Lower leg skin (tissue), 4 donors: ENCODE measurements at regions not wholly inside any gene's neighbourhood (a gene's known extent, or its start where the extent isn't known, plus 50 kb on each side); places are given as distances from the start of the nearest gene placed in this dataset.

Experiments used
- DNase-seq, 2 donors: peaks; one replicate each; pipeline ENCODE4 v3.0.0-alpha.2; 2019; ENCODE audit warnings: low spot score in 2 of 2
- H3K4me3 ChIP-seq: fragments of 200-600 bp; sonication (generic); 2 replicates; pipeline ENCODE4 v1.5.1; 2017; ENCODE audit warnings: mild to moderate bottlenecking, low read depth; ENCODE audit not compliant: poor library complexity, severe bottlenecking
- POLR2A ChIP-seq, 2 donors: fragments of 450-650 bp; IDR thresholded peaks; one replicate each; pipeline ENCODE4 v1.6.1; 2016 to 2017; ENCODE audit warnings: antibody characterized with exemption in 2 of 2, mild to moderate bottlenecking in 1 of 2, moderate library complexity in 1 of 2
- WGBS, 2 donors: methylation state at CpG; one replicate each; pipeline ENCODE4 v1.1.5; 2018; 5-methylcytosine and 5-hydroxymethylcytosine counted together
- intact Hi-C: fragments of 100-400 bp; cut with DNase I; formaldehyde crosslinking; loops from one replicate; pipeline ENCODE4 v1.15.0; 2023; ENCODE audit warnings: low total_unique reads
- TF ChIP-seq, protein P1 (sequence below), 3 donors: fragments of 450-650 bp; IDR thresholded peaks; one replicate each; pipeline ENCODE4 v1.5.1; 2016; ENCODE audit warnings: antibody characterized with exemption in 3 of 3, mild to moderate bottlenecking in 3 of 3, moderate library complexity in 2 of 3

DNA sequence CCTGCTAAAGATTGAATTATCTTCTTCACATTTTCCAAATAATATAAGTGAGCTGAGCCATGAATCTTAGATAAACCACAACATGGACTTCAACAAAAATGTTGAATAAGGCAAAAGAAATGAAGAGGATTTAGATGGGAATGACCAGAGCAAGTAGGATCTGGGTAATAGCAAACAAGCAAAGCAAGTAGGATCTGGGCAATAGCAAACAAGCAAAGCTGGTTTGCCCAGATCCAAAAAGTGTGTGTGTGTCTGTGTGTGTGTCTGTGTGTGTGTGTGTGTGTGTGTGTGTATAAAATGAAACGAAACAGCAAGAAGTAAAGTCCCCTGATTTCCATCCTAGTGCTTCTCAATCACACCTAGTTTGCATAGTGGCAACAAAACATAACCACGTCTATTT lies 549.1 kb downstream of the RERGL start:
- H3K4me3 ChIP-seq = no peak overlapping the region
- TF ChIP-seq, protein P1, sequence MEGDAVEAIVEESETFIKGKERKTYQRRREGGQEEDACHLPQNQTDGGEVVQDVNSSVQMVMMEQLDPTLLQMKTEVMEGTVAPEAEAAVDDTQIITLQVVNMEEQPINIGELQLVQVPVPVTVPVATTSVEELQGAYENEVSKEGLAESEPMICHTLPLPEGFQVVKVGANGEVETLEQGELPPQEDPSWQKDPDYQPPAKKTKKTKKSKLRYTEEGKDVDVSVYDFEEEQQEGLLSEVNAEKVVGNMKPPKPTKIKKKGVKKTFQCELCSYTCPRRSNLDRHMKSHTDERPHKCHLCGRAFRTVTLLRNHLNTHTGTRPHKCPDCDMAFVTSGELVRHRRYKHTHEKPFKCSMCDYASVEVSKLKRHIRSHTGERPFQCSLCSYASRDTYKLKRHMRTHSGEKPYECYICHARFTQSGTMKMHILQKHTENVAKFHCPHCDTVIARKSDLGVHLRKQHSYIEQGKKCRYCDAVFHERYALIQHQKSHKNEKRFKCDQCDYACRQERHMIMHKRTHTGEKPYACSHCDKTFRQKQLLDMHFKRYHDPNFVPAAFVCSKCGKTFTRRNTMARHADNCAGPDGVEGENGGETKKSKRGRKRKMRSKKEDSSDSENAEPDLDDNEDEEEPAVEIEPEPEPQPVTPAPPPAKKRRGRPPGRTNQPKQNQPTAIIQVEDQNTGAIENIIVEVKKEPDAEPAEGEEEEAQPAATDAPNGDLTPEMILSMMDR (IDR thresholded peaks at IDR 0.05) = no peak
- TF ChIP-seq POLR2A (IDR thresholded peaks at IDR 0.05) = no peak
- 54 to 62% methylated on average over 2 of the region's 2 CpGs for WGBS, 2 donors
- DNase-seq = no peak
- intact Hi-C loops = no loop called here

- WGBS, 2 donors = 18 to 20% methylated on average over 2 of the region's 2 CpGs
- TF ChIP-seq POLR2A (IDR thresholded peaks at IDR 0.05) = no peak
- TF ChIP-seq, protein P1 (IDR thresholded peaks at IDR 0.05) = no peak
- intact Hi-C loops = no loop called here
- DNase-seq = no peak
- no peak overlapping the region for H3K4me3 ChIP-seq
Observed at GRCh38 chr12:17528394-17528793, 561.6 kb downstream of the RERGL start.

DNA sequence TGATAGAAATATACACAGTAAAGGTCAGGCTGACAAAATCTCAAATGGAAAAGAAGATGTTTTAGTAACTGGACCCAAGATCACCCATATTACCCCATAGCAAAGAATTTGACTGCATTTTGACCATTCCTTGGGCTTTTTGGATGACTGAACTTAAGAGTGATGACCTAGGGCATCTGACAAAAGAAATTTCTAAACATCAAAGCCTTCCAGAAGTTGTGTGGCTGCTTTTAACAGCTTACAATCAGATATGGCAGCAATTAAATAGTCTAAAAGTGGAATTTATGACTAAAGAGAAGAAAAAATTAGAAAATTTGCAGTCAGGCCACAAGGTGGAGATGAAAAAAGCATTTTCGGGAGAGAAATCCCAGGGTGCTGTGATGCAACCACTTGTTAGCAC lies 563.0 kb downstream of the RERGL start:
- H3K4me3 ChIP-seq = no peak overlapping the region
- 29 to 54% methylated on average over 1 of the region's 1 CpG for WGBS, 2 donors
- no peak for DNase-seq
- TF ChIP-seq, protein P1 (IDR thresholded peaks at IDR 0.05) = no peak
- TF ChIP-seq POLR2A (IDR thresholded peaks at IDR 0.05) = no peak
- intact Hi-C loops = no loop called here

- 47 to 52% methylated on average over 1 of the region's 1 CpG for WGBS, 2 donors
- no peak for DNase-seq
- no peak for TF ChIP-seq POLR2A (IDR thresholded peaks at IDR 0.05)
- TF ChIP-seq, protein P1 (IDR thresholded peaks at IDR 0.05) = no peak
- H3K4me3 ChIP-seq = no peak overlapping the region
- intact Hi-C loops = no loop called here
Observed at GRCh38 chr12:17511369-17511768, 578.6 kb downstream of the RERGL start.

GRCh38 chr12:17507336-17507735 lies 582.7 kb downstream of the RERGL start:
- no peak for TF ChIP-seq POLR2A (IDR thresholded peaks at IDR 0.05)
- TF ChIP-seq, protein P1 (IDR thresholded peaks at IDR 0.05) = no peak
- 80 to 84% methylated on average over 5 of the region's 5 CpGs for WGBS, 2 donors
- no peak for DNase-seq
- no peak overlapping the region for H3K4me3 ChIP-seq
- intact Hi-C loops = no loop called here

GRCh38 chr12:17503742-17504141 lies 586.3 kb downstream of the RERGL start:
- no peak overlapping the region for H3K4me3 ChIP-seq
- no peak for TF ChIP-seq POLR2A (IDR thresholded peaks at IDR 0.05)
- TF ChIP-seq, protein P1 (IDR thresholded peaks at IDR 0.05) = no peak
- DNase-seq = no peak
- intact Hi-C loops = no loop called here
- WGBS, 2 donors = 92 to 93% methylated on average over 1 of the region's 1 CpG
